ENCODE measurements at regions not wholly inside any gene's neighbourhood (a gene's known extent, or its start where the extent isn't known, plus 50 kb on each side); places are given as distances from the start of the nearest gene placed in this dataset.
A peak's percentile ranks its signal among the peaks of the same experiment; 100 is the strongest.
"Not testable (repeated sequence)": the region's sequence is repeated elsewhere in the genome, so short reads cannot be mapped to it uniquely, and the experiment has no call there.

GRCh38 chr3:152905631-152906030, 70.7 kb downstream of the P2RY1 start:
- H3K4me1 ChIP-seq, result no peaks in the 10 kb centered on the region
- ATAC-seq (no peak), DNase-seq (no peak)
- no peaks in the 10 kb centered on the region for H3K27me3 ChIP-seq (ENCODE audit: insufficient read depth in 3 of 3, low read length in 2 of 3)
- H3K9me3 ChIP-seq, result peaks cover 3% of the 10 kb centered on the region
- intact Hi-C loops (cut with DNase I), result no loop called here
- no peaks in the 10 kb centered on the region for H3K36me3 ChIP-seq (ENCODE audit: insufficient read depth in 1 of 2, low read depth in 1 of 2)
- TF ChIP-seq, protein P1, sequence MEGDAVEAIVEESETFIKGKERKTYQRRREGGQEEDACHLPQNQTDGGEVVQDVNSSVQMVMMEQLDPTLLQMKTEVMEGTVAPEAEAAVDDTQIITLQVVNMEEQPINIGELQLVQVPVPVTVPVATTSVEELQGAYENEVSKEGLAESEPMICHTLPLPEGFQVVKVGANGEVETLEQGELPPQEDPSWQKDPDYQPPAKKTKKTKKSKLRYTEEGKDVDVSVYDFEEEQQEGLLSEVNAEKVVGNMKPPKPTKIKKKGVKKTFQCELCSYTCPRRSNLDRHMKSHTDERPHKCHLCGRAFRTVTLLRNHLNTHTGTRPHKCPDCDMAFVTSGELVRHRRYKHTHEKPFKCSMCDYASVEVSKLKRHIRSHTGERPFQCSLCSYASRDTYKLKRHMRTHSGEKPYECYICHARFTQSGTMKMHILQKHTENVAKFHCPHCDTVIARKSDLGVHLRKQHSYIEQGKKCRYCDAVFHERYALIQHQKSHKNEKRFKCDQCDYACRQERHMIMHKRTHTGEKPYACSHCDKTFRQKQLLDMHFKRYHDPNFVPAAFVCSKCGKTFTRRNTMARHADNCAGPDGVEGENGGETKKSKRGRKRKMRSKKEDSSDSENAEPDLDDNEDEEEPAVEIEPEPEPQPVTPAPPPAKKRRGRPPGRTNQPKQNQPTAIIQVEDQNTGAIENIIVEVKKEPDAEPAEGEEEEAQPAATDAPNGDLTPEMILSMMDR (IDR thresholded peaks at IDR 0.05), result no peak
- H3K4me3 ChIP-seq, result no peak overlapping the region
- H3K27ac ChIP-seq, result no peak overlapping the region

- TF ChIP-seq, protein P1 (IDR thresholded peaks at IDR 0.05), result no peak
- ATAC-seq (peak in 3 of 4 donors; percentile 74 to 86 (median 83)), DNase-seq (no peak)
- Histone ChIP-seq H3K27me3 (ENCODE audit: insufficient read depth in 3 of 3, low read length in 2 of 3) (no peaks in the 10 kb centered on the region), H3K4me3 (no peak overlapping the region), H3K36me3 (ENCODE audit: insufficient read depth in 1 of 2, low read depth in 1 of 2) (no peaks in the 10 kb centered on the region), H3K27ac (peak overlapping the region; percentile 12), H3K4me1 (no peaks in the 10 kb centered on the region), H3K9me3 (peaks cover 3% of the 10 kb centered on the region)
- intact Hi-C loops (cut with DNase I), result no loop called here
- 25 to 36% (median 26%) methylated on average over 2 of the region's 2 CpGs for WGBS, 3 donors
Measured at GRCh38 chr3:152909180-152909883, 74.4 kb downstream of the P2RY1 start.

DNA sequence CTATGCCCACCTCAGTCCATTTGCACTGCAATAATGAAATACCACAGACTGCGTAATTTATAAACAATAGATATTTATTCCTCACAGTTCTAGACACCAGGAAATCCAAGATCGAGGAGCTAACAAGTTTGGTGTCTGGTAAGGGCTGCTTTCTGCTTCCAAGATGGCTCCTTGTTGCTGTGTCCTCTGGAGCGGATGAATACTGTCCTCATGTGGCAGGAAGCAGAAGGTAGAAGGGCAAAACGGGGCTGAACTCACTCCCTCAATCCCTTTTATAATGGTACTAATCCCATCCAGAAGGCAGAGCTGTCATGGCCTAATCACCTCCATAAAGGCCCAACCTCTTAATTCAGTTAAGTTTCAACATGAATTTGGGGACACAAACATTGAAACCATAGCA, 75.3 kb downstream of the P2RY1 start:
- TF ChIP-seq, protein P1 (IDR thresholded peaks at IDR 0.05), result no peak
- WGBS, 3 donors, result 76 to 87% (median 78%) methylated on average over 4 of the region's 4 CpGs
- intact Hi-C loops (cut with DNase I), result no loop called here
- ATAC-seq (peak in 1 of 4 donors; percentile 45), DNase-seq (no peak)
- Histone ChIP-seq H3K36me3 (ENCODE audit: insufficient read depth in 1 of 2, low read depth in 1 of 2) (no peaks in the 10 kb centered on the region), H3K27me3 (ENCODE audit: insufficient read depth in 3 of 3, low read length in 2 of 3) (no peaks in the 10 kb centered on the region), H3K4me3 (no peak overlapping the region), H3K4me1 (no peaks in the 10 kb centered on the region), H3K27ac (no peak overlapping the region), H3K9me3 (peaks cover 3% of the 10 kb centered on the region)

DNA sequence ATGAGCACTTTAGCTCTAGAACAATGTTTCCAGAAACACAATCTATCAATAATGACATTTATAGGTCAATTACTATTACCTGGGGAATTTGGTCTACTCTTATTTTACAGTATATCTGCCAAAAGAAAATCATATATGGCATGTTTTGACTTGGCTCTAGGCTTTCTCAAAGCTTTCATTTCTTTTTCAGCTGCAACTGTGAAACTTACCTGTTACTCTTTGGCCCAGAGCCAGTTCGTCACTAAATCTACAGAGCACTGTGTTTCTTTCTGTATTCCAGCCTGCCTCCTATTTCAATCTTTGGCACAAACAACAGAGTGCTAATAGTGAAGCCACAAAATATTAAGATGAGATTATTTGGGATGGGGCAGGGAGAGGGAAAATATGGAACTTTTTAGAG, 76.0 kb downstream of the P2RY1 start:
- Histone ChIP-seq H3K4me1 (no peaks in the 10 kb centered on the region), H3K4me3 (no peak overlapping the region), H3K9me3 (no peaks in the 10 kb centered on the region), H3K27ac (no peak overlapping the region), H3K36me3 (ENCODE audit: insufficient read depth in 1 of 2, low read depth in 1 of 2) (no peaks in the 10 kb centered on the region), H3K27me3 (ENCODE audit: insufficient read depth in 3 of 3, low read length in 2 of 3) (no peaks in the 10 kb centered on the region)
- TF ChIP-seq, protein P1 (IDR thresholded peaks at IDR 0.05), result no peak
- intact Hi-C loops (cut with DNase I), result no loop called here
- no peak for DNase-seq
- no peak for ATAC-seq
- WGBS, 3 donors, result 74 to 79% (median 76%) methylated on average over 1 of the region's 1 CpG

DNA sequence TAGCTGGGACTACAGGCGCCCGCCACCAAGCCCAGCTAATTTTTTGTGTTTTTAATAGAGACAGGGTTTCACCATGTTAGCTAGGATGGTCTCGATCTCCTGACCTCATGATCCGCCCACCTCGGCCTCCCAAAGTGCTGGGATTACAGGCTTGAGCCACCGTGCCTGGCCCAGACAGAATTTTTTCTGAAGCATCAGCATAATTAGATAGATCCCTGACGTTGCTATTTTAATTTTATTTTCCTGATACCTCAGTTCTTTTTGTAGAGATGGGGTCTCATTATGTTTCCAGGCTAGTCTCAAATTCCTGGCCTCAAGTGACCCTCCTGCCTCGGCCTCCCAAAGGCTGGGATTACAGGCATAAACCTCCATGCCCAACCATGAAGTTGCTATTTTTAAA, 79.8 kb downstream of the P2RY1 start:
- H3K36me3 ChIP-seq (ENCODE audit: insufficient read depth in 1 of 2, low read depth in 1 of 2); H3K9me3 ChIP-seq; intact Hi-C loops (cut with DNase I); H3K27ac ChIP-seq; H3K27me3 ChIP-seq (ENCODE audit: insufficient read depth in 3 of 3, low read length in 2 of 3); H3K4me1 ChIP-seq; H3K4me3 ChIP-seq; ATAC-seq; DNase-seq: not testable (repeated sequence)
- WGBS, 3 donors, result 80 to 85% (median 81%) methylated on average over 7 to 8 of the region's 8 CpGs

All from psoas muscle (tissue), 7 donors.